Common myeloid progenitor, CD34-positive (primary cell): ENCODE measurements at regions not wholly inside any gene's neighbourhood (a gene's known extent, or its start where the extent isn't known, plus 50 kb on each side); places are given as distances from the start of the nearest gene placed in this dataset.

Experiments used
- CTCF ChIA-PET: fragments of 350-600 bp; sonication (Branson Sonifier 250); formaldehyde crosslinking; loops from one replicate; lab custom pipeline; 2021; ENCODE audit warnings: antibody characterized with exemption; lab: Charles Lee
- POLR2A ChIA-PET: fragments of 350-600 bp; sonication (Branson Sonifier 250); formaldehyde crosslinking; loops from one replicate; lab custom pipeline; 2021; ENCODE audit warnings: antibody characterized with exemption; lab: Charles Lee
- DNase-seq, 3 donors: peaks; one replicate each; pipeline versions ENCODE4 v3.0.0 to v3.0.0-alpha.2; 2013
- H3K27ac ChIP-seq, 2 experiments: 1 replicate in 1 of 2; 2 replicates in 1 of 2; pipeline ENCODE4 v1.7.0; 2013; ENCODE audit warnings: inconsistent platforms in 2 of 2, low read length in 2 of 2, mild to moderate bottlenecking in 2 of 2, low read depth in 1 of 2, moderate library complexity in 1 of 2; ENCODE audit not compliant: severe bottlenecking in 2 of 2, insufficient read depth in 1 of 2, poor library complexity in 1 of 2
- H3K27me3 ChIP-seq, 5 experiments: replicated peaks in 2 of 5; 1 replicate in 3 of 5; 2 replicates in 2 of 5; pipeline versions ENCODE4 v1.6.1 to v1.7.0; 2013; ENCODE audit warnings: low read length in 4 of 5, mild to moderate bottlenecking in 2 of 5, moderate library complexity in 2 of 5, inconsistent platforms in 1 of 5; ENCODE audit not compliant: insufficient read depth in 5 of 5, control insufficient read depth in 4 of 5
- H3K36me3 ChIP-seq, 4 experiments: 1 replicate in 2 of 4; 2 replicates in 2 of 4; pipeline versions ENCODE4 v1.6.1 to v1.7.0; 2013; ENCODE audit warnings: low read length in 3 of 4, control low read depth in 1 of 4, mild to moderate bottlenecking in 1 of 4; ENCODE audit not compliant: control insufficient read depth in 4 of 4, insufficient read depth in 4 of 4
- H3K4me1 ChIP-seq, 4 experiments: 1 replicate in 3 of 4; 2 replicates in 1 of 4; pipeline versions ENCODE4 v1.6.1 to v1.7.1; 2013; ENCODE audit warnings: low read length in 3 of 4, mild to moderate bottlenecking in 3 of 4, control low read depth in 1 of 4, inconsistent platforms in 1 of 4, moderate library complexity in 1 of 4; ENCODE audit not compliant: control insufficient read depth in 4 of 4, insufficient read depth in 4 of 4; ENCODE audit errors: control extremely low read depth in 1 of 4
- H3K4me3 ChIP-seq, 7 experiments: 1 replicate in 4 of 7; 2 replicates in 3 of 7; pipeline versions ENCODE4 v1.5.1 to v1.7.0; 2013; ENCODE audit warnings: mild to moderate bottlenecking in 7 of 7, low read length in 6 of 7, moderate library complexity in 6 of 7, inconsistent platforms in 2 of 7, low read depth in 2 of 7, control low read depth in 1 of 7; ENCODE audit not compliant: insufficient read depth in 4 of 7, control insufficient read depth in 1 of 7; ENCODE audit errors: extremely low read depth in 1 of 7
- H3K9me3 ChIP-seq, 5 experiments: 1 replicate in 4 of 5; 2 replicates in 1 of 5; pipeline versions ENCODE4 v1.6.1 to v1.7.1; 2013; ENCODE audit warnings: low read length in 4 of 5, mild to moderate bottlenecking in 2 of 5, inconsistent platforms in 1 of 5, low read depth in 1 of 5, moderate library complexity in 1 of 5; ENCODE audit not compliant: control insufficient read depth in 4 of 5, insufficient read depth in 2 of 5; ENCODE audit errors: control extremely low read depth in 1 of 5
- WGBS: methylation state at CpG from one replicate; pipeline ENCODE4 v1.1.5; 2013; ENCODE audit not compliant: insufficient coverage; 5-methylcytosine and 5-hydroxymethylcytosine counted together

- 92% methylated on average over 4 of the region's 5 CpGs for WGBS
- POLR2A ChIA-PET = no interaction called here
- no peaks in the 10 kb centered on the region for H3K9me3 ChIP-seq
- peaks cover 0 to 21% (median 7%) of the 10 kb centered on the region in 4 experiments for H3K4me1 ChIP-seq
- H3K27me3 ChIP-seq = no peaks in the 10 kb centered on the region
- H3K36me3 ChIP-seq = no peaks in the 10 kb centered on the region
- no peak for DNase-seq
- H3K4me3 ChIP-seq = no peak overlapping the region
- CTCF ChIA-PET = no interaction called here
- H3K27ac ChIP-seq = no peak overlapping the region
Measured at GRCh38 chr13:72386138-72386684, 341.2 kb downstream of the MZT1 start.

- Histone ChIP-seq H3K27me3 (no peaks in the 10 kb centered on the region), H3K27ac (no peak overlapping the region), H3K4me1 (peaks cover 0 to 21% (median 7%) of the 10 kb centered on the region in 4 experiments), H3K9me3 (no peaks in the 10 kb centered on the region), H3K4me3 (peak overlapping the region in 1 of 7 experiments; percentile 5), H3K36me3 (no peaks in the 10 kb centered on the region)
- DNase-seq = peak in 2 of 3 donors; percentile 49 to 58
- POLR2A ChIA-PET = no interaction called here
- 100% methylated on average over 3 of the region's 5 CpGs for WGBS
- CTCF ChIA-PET = no interaction called here
Measured at GRCh38 chr13:72384879-72385278, 342.6 kb downstream of the MZT1 start.

GRCh38 chr13:72384186-72384823 lies 343.1 kb downstream of the MZT1 start:
- no peaks in the 10 kb centered on the region for H3K36me3 ChIP-seq
- 70% methylated on average over 4 of the region's 4 CpGs for WGBS
- no peaks in the 10 kb centered on the region for H3K27me3 ChIP-seq
- POLR2A ChIA-PET = interaction anchor here (0.6 kb wide), 1 partner anchor 938 kb away, joined by 3 read pairs; no protein-coding TSS in a partner anchor
- peaks cover 0 to 21% (median 7%) of the 10 kb centered on the region in 4 experiments for H3K4me1 ChIP-seq
- CTCF ChIA-PET = interaction anchor here (1.7 kb wide), 1 partner anchor 8 kb away, joined by 4 read pairs; no protein-coding TSS in a partner anchor
- H3K4me3 ChIP-seq = peak overlapping the region in 1 of 7 experiments; percentile 5
- no peak overlapping the region for H3K27ac ChIP-seq
- no peaks in the 10 kb centered on the region for H3K9me3 ChIP-seq
- DNase-seq = no peak

- DNase-seq = peak; percentile 14 to 90 (median 85)
- Histone ChIP-seq H3K27ac (peak overlapping the region in 1 of 2 experiments; percentile 8), H3K4me1 (peaks cover 0 to 21% (median 7%) of the 10 kb centered on the region in 4 experiments), H3K27me3 (no peaks in the 10 kb centered on the region), H3K4me3 (no peak overlapping the region), H3K9me3 (no peaks in the 10 kb centered on the region), H3K36me3 (no peaks in the 10 kb centered on the region)
- ChIA-PET POLR2A (interaction anchor here (0.6 kb wide), 1 partner anchor 937 kb away, joined by 3 read pairs; no protein-coding TSS in a partner anchor), CTCF (interaction anchor here (1.7 kb wide), 1 partner anchor 9 kb away, joined by 4 read pairs; no protein-coding TSS in a partner anchor)
Measured at GRCh38 chr13:72383646-72384045, 343.8 kb downstream of the MZT1 start.

- POLR2A ChIA-PET = no interaction called here
- WGBS = 97% methylated on average over 4 of the region's 4 CpGs
- Histone ChIP-seq H3K36me3 (no peaks in the 10 kb centered on the region), H3K27ac (no peak overlapping the region), H3K27me3 (no peaks in the 10 kb centered on the region), H3K9me3 (no peaks in the 10 kb centered on the region), H3K4me3 (no peak overlapping the region), H3K4me1 (peaks cover 0 to 16% (median 5%) of the 10 kb centered on the region in 4 experiments)
- no peak for DNase-seq
- CTCF ChIA-PET = interaction anchor here (0.6 kb wide), 1 partner anchor 42 kb away, joined by 3 read pairs; no protein-coding TSS in a partner anchor
Measured at GRCh38 chr13:72379581-72379980, 347.8 kb downstream of the MZT1 start.

- Histone ChIP-seq H3K4me1 (peaks cover 0 to 2% (median 0%) of the 10 kb centered on the region in 4 experiments), H3K9me3 (no peaks in the 10 kb centered on the region), H3K36me3 (no peaks in the 10 kb centered on the region), H3K27me3 (no peaks in the 10 kb centered on the region), H3K4me3 (no peak overlapping the region), H3K27ac (no peak overlapping the region)
- POLR2A ChIA-PET = interaction anchor here (0.5 to 0.7 kb wide), 2 partner anchors 10 to 63 kb away, joined by 3 to 4 read pairs; no protein-coding TSS in a partner anchor
- CTCF ChIA-PET = no interaction called here
- WGBS = no CpG with 5 or more reads among the region's 1 CpG
- DNase-seq = no peak
Measured at GRCh38 chr13:72368031-72368430, 359.4 kb downstream of the MZT1 start.

- no peak for DNase-seq
- Histone ChIP-seq H3K9me3 (no peaks in the 10 kb centered on the region), H3K4me3 (no peak overlapping the region), H3K27ac (no peak overlapping the region), H3K36me3 (no peaks in the 10 kb centered on the region), H3K4me1 (no peaks in the 10 kb centered on the region), H3K27me3 (peaks cover 0 to 2% (median 0%) of the 10 kb centered on the region in 5 experiments)
- ChIA-PET POLR2A (no interaction called here), CTCF (no interaction called here)
- WGBS = 87% methylated on average over 5 of the region's 5 CpGs
Measured at GRCh38 chr13:72346716-72347115, 380.7 kb downstream of the MZT1 start.
